Gastroesophageal sphincter (tissue), 3 donors: ENCODE measurements at regions not wholly inside any gene's neighbourhood (a gene's known extent, or its start where the extent isn't known, plus 50 kb on each side); places are given as distances from the start of the nearest gene placed in this dataset.

Source experiments
- CTCF ChIP-seq, 4 experiments: fragments of 200-600 bp in 2 of 4; fragments of 450-650 bp in 2 of 4; sonication (generic) in 1 of 4; IDR thresholded peaks; one replicate each; pipeline ENCODE4 v1.5.1; 2017 to 2019; ENCODE audit warnings: antibody characterized with exemption in 4 of 4, mild to moderate bottlenecking in 2 of 4, moderate library complexity in 2 of 4
- POLR2AphosphoS5 ChIP-seq: sonication (generic); formaldehyde crosslinking; IDR thresholded peaks from one replicate; pipeline ENCODE4 v1.6.1; 2017; ENCODE audit warnings: antibody characterized with exemption

DNA sequence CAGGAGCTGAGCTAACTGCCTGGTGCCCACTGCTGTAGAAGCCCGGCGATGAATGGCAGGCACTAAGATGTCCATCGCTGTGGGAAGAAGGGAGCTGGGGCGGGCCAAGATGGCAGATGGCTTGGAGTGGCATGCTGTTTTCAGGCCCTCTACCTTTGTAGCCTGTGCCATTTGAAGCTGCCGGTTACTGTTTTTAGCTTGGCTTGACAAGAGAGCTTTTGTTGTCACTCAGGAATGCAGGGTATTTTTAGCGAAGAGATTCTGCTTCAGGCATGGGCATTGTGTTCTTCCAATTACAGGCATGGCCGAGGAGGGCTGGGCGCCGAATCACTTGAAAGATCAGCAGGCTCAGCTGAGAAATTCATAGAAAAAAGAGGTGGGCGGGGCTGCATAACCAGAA, 348.7 kb downstream of the RPS6KC1 start:
- TF ChIP-seq POLR2AphosphoS5 (no peak), CTCF (IDR thresholded peaks at IDR 0.05) (no peak)
